Activated CD8-positive, alpha-beta memory T cell treated with anti-CD3 and anti-CD28 coated beads for 4 hours (primary cell): ENCODE measurements at regions not wholly inside any gene's neighbourhood (a gene's known extent, or its start where the extent isn't known, plus 50 kb on each side); places are given as distances from the start of the nearest gene placed in this dataset.

Experiments
- DNase-seq, 2 donors: peaks; one replicate each; pipeline ENCODE4 v3.0.0-alpha.2; 2020; ENCODE audit warnings: low read depth in 2 of 2

DNA sequence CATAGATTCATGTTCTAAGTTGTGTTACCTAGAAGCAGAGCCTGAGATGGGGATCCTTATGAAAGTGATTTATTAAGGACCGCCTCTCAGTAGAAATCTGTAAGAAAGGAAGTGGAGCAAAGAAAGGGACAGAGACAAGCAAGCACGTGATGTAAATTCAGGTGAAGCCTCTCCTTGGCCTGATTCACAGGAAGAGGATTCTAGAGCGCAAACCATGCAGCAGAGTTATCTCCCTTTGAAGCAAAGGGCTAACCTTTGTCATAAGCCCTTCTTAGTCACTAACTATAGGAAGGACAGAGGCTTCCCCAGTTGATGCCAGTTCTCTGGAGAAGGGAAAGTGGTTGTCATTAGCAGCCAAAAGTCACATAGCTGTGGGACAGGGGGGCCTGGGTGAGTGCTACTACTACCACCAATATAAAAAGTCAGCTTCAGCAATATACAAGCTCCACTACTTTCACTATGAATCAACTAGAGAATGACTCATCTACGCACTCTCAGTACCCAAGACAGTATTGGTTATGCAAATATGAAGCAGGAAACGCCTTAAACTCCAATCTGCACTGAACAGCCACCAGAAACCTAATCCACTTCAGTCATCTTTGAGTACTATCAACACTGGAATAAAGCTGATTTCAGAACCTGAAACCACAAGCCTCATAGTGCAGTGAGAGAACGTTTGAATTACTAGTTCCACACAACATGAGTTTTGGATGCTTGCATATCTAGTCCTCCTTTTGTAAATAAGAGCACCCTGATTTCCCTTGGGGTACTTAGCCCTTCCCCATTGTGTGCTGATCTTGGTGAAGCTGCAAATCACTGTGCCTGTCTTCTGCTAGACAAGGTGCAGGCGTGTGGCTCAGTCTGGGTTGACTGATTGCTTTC lies 162.7 kb downstream of the ZNF608 start:
- DNase-seq = no peak

DNA sequence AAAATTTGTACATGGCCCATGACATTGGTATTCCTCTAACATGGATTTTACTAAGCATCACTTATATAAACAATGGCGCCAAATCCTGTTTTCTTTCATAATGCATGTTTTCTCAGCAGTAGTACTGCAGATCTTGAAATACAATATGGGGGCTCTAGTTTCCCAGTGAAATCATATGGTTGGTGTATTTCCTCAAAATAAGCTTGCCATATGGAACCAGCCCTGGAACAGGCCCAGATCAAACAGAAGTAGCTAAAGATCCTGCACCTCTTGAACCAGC lies 163.9 kb downstream of the ZNF608 start:
- no peak for DNase-seq

DNA sequence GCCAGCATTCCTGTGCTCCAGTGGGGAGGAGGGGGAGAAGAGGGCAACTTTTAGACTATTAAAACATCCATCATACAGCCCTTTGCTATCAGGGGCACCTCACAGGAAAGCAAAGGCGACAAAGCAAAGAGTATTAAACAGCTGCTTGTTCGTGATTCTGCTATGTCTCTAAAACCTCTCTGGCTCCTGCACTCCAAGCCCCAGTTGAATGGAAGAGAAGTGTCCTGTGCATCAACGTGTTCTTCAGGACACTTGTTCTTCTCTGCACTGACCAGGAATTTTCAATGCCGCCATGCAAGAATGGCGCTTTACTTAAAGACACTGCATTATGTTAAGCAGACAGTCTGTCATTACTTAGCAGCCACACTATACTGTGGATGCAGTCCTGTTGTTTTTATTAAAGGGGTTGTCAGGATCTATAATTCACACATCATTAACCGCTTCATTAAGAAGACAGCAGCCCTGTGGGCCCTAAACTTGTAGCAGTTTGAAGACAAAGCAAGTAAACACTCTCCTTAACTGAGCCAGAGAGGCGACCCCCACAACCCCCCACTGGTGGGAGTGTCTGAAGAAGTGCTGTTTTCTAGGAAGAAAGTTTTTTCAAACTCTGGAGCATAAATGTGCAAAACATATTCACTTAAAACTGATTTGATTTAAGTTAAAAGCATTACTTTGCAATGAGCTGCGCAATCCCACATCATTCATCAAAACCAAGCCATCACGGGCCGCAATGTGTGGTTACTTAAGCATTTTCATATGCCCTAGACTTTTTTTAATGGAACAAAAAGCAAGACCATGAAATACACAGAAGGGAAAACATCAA lies 164.5 kb downstream of the ZNF608 start:
- DNase-seq = no peak

DNA sequence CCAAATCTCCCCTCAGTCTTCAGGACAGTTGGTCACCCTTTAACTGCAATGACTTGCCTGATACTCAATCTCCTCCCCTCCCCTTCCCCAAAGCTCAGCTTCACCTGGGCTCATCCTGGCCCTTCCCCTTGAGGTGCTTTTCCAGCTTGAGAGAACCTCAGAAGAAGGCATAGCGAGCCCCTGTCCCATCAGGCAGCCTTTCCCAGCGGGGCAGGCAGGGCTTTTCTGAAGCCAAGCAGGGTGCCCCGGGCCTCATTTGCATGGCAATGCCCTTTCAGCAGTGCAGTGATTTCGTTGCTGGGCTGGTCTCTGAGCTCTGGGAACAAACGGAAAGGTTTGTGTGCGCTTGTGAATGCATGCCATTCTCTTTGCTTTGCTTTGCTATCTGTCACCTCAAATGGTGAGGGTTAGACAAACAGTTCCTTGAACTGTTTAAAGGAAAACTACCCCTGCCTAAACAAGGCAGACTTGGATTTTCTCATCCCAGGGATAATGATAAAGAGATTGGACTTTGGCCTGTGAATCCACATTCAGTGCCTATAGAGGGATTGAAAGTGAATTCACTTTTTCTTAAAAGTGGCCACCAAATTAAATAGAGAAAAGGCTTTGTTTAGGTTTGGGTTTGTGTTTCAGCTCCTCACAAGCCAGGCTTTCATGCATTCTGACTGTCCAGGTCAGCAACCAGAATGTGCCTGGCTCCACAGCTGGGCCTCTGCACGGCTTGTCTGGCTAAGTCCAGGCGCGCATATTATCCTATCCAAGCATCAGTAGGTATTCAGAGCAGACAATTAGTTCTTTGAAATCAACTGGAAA lies 165.3 kb downstream of the ZNF608 start:
- no peak for DNase-seq

DNA sequence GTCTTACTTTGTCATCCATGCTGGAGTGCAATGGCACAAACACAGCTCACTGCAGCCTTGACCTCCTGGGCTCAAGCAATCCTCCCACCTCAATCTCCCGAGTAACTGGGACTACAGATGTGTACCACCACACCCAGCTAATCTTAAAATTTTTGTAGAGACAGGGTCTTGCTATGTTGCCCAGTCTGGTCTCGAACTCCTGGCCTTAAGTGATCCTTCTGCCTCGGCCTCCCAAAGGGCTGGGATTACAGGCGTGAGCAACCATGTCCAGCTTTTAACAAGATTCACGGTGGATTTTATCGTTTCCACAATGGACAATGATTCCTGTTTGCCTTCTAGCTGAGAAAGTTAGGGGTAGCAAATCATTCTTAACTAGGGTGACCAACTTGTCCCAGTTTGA lies 165.9 kb downstream of the ZNF608 start:
- no peak for DNase-seq

DNA sequence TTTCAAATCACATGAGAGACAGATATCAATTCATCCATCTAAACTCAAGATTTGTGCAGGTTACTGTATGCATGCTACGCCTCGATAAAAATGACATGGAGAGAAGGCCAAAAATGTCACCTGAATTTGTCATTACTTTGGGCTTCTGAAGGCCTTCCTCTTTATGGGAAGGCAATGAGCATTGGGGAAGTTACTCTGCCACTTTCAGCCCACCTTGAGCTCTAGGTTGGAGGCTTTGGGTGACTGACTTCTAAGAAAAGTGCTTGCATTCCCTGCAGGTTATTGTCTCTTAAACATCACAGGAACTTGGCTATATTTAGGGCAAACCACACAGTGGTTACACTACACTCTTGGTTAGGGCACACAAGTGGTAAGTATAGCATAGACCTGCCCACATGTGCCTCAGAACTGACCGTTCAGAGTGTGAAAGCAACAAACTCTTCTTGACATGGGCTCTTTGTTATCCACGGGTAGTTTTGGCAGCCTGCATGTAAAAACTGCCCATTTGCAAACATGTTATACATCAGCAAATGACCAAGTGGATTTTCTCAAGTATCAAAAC lies 169.5 kb downstream of the ZNF608 start:
- DNase-seq = no peak

DNA sequence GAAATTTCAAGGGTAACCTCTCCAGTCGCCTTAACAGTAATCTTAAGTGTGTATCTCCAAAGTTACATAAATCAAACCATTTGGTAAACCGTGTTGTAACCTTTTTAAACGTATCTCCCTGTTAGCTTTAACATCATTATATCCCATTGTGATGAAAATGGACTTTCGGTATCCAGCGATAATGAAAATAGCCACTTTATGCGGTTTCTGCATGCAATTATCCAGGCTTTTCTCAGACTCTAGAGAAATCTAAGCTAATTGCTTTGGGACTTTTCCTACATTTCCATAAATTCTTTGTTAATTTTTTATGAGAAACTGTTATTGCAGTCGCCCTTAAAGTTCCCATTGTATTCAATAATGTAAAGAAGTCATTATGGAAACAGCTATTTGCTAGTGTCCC lies 170.7 kb downstream of the ZNF608 start:
- no peak for DNase-seq

DNA sequence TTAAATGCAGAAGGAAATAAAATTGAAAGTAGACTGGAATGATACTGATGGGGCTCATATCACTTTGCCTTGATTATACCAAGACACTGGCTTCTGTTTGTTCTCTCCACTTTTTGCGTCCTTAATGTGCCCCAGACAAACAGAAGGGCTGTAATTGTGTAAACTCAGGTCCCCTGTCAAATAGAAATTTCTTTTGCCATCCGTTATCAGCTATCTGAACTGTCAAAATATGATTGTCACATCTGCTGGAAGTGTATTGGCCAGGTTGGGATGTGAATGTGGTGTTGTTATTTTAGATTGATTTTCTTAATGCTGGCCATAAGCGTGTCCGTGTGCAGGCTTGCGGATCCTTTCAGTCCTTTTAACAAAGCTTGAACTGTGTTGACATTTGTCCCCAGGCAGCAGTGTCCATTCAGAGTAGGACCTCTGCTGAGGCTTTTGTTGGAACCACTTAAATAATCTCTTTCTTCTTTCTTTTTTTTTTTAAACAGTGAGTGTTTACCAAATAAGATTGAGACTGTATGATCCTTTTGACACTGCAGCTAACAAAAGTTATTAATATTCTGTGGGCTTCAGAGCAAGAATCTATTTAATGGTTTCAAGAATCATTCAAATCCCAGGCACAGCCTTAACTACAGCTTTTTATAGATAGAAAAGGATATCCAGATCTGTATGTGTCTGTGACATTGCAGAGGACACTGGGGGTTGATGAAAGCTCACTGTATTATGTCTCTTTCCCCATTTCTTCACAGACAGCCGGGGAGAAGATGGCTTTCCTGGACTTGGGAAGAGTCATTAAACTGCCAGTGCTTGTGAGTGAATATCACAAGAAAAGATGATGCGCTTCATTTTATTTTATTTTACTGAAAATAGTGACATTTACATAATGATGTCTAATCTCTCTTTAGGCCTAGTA lies 171.7 kb downstream of the ZNF608 start:
- no peak for DNase-seq

DNA sequence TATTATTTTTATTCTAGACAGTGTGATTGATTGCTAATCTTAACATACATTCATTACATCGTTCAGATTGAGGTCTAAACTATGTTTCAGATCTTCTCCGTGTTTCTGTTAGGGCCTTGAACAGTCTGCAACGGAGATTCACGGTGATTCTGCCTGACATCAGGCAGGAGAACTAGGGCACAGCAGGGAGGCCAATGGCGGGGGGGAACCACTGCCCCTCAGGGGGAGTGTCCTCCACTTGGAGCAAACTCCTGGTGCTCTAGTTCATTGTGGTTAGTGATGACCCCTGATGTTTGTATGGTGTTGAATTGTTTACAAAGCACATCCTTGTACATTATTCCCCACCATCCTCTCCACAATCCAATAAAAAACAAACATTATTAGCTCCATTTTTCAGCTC lies 173.5 kb downstream of the ZNF608 start:
- DNase-seq = no peak

DNA sequence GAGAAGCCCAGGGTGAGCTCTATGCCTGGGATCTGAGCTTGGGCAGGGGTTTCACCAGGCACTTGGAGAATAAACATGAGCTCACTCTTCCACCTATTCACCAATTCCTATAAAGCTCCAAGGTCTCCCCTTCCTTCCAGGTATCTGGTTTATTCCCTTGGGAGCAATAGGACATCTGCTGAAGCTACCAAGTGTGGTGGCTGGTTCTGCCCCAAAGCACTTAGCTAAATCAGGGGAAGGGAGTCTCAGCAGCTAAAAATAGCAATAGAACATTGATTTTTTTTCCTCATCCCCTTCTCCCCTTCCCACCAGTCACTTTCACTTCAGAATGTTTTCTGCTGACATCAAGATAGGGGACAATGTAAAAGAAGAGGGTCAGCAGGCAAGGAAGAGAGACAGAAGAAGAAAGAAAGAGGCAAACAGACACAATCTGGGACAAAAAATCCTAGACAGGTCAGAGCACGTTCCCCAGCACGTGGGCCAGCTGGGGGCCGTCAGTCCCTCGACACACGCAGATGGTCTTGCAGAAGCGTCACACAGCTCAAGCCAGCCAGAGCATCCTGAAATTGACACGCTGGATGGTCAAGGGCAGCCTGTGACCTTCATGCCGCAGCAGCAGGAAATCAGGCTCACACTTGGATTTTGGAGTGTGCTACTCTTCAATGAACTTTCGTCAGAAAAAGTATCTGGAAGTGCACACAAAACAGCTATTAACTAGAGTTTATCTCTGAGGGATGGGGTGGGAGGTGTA lies 176.0 kb downstream of the ZNF608 start:
- DNase-seq = no peak

DNA sequence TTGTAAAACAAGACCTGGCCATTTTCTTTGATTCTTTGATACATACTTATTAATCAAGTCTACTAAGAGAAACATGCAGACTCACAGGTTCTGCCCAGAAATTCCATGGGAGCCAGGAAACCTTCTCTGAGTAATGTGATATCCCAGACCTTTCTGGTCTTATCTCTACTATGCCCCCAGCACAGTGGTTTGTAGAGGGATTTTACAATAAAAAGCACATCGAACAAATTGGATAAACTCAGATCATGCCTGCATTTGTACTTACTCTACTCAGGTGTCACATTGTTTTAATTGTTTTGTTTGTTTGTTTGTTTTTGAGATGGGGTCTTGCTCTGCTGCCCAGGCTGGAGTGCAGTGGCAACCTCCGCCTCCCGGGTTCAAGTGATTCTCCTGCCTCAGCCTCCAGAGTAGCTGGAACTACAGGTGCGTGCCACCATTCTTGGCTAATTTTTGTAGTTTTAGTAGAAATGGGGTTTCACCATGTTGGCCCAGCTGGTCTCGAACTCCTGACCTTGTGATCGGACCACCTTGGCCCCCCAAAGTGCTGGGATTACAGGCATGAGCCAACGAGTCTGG lies 179.5 kb downstream of the ZNF608 start:
- DNase-seq = no peak

DNA sequence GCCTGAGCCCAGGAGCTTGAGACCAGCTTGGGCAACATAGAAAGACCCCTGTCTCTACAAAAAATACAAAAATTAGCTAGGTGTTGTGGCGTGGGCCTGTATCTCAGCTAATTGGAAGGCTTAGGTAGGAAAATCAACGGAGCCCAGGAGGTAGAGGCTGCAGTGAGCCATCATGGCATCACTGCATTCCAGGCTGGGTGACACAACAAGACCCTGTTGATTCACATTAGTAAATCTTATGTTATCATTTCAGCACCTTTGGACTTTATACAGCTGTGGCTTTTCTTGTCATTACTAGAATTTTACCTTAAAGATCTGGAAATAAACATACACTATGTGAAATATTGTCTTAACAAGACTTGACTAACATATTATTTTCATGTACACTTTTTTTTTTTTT lies 185.0 kb downstream of the ZNF608 start:
- no peak for DNase-seq

DNA sequence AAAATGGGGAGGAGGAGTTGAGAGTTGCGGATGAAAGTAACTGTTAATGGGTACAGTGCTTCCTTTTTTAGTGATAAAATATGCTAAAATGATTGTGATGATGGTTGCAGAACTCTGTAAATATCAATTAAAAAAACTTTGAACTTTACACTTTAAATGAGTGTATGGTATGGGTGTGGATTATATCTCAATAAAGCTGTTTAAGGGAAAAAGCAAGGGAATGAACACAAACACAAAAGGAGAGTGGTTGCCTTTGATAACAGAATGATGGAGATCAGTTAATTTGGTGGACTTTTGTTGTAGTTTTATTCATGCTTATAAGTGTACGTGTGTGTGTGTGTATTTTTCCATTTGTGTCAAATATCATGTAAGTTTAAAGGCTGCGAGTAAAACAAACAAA lies 186.1 kb downstream of the ZNF608 start:
- DNase-seq = no peak

DNA sequence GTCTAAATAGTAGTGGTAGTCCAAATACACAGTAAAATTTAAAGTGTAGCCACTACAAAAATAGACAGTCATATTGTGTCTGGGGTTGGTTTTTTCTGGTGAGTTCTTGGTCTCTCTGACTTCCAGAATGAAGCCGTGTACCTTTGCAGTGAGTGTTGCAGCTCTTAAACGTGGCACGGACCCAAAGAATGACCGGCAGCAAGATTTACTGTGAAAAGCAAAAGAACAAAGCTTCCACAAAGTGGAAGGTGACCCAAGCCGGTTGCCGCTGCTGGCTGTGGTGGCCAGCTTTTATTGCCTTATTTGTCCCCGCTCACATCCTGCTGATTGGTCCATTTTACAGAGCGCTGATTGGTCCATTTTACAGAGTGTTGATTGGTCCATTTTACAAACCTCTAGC lies 188.7 kb downstream of the ZNF608 start:
- DNase-seq = no peak

DNA sequence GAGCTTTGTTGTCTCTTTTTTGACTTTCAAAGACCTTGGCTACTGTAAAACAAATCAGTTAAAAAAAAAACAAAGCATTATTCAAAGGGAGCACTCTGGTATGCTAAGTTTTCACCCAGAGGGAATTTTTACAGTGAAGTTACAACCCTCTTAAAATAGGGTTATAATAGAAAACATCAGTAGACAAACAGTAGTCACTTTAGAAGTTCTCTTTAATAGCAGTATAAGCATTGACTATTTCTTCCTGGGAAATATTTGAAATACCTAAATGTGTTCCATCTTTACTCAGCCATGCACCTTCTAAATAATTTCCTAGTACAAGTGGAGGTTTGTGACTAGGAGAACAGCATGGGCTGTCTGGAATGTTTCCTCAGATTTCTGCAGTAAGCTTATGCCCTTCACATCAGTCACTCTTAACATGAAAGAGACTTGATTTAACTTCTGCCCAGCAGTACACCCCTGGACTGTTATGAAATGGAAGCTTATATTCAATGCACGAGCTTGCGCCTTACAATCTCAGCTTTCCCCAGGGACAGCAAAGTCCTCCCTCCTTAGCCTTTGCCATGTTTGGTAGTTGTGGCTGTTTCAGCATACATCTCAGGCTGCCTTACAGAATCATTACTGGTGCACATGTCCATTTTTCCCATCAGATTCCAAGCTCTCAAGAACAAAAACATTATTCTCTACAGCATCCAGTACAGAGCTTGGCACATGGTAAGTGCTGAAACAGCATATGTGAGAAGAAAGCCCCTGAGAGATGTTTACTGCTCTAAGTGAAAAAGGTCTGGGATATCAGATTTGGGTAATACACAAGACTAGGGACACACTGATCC lies 191.5 kb downstream of the ZNF608 start:
- DNase-seq = no peak

DNA sequence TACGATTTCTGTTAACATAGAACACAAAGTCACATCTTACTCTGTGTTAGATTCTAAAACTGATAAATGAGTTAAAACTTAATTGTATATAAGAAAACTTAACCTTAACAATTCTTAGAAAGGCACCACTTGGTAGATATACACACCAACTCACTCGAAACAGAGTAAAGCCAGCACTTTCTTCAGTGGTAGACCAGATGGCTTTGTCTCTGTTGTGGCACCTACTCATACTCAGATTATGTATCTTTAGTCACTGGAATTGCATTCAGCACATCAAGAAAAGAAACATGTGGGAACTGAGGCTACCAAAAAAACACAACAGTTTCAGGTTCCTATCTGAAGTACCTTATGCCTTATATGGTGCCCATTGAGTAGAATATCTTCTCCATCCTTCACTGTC lies 192.5 kb downstream of the ZNF608 start:
- DNase-seq = no peak

DNA sequence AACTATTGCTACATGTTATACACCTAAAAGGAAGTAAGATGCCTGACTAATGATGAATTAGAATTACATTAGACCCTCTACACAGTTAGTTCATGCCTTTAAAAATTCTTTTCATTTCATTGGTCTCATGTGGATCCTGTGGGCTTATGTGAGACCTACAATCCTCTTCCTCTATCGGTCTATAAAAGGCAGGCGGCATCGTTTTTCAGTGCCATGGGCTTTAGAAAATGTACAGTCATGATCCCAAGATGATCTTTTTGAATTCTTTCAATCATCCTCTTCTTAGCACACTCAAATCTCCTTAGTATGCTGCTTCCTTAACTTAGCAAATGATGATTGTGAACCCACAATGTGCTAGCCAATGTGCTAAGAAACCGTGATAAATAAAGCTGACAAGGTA lies 193.9 kb downstream of the ZNF608 start:
- no peak for DNase-seq

DNA sequence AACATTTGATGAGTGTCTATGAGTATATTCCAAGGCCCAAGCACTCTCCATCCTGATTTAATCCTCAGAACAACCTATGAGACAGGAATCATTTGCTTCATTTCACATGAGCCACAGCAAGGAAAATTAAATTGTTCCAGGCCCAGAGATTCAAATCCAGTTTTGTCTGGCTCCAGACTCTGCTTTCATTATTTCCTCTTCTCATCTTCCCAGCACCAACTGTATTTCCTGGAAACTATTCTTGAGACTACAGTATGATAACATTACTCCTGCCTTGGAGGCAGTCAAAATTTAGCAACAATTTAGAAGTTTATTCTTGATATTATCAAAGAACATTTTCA lies 194.5 kb downstream of the ZNF608 start:
- DNase-seq = no peak

DNA sequence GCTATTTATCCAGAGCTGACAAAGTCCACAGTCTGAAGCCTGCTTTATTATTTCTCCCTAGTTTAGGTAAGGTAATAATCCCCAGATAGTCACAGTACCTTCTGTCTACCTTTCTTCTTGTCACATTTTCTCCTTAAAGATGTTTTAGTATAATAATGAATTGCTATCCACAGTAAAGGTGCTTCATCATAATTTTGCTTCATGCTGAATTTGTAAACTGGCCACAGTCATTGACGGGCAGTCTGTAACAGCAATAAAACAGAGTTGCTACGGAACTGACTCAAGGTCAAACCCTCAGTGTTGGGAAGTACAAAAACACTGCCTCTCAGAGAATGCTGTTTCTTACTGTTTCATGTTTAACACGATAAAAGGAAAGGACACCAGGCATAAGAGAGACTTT lies 195.7 kb downstream of the ZNF608 start:
- no peak for DNase-seq
